ENCODE measurements at regions not wholly inside any gene's neighbourhood (a gene's known extent, or its start where the extent isn't known, plus 50 kb on each side); places are given as distances from the start of the nearest gene placed in this dataset.
A peak's percentile ranks its signal among the peaks of the same experiment; 100 is the strongest.

- H3K27me3 ChIP-seq: no peaks in the 10 kb centered on the region
- peaks cover 0 to 17% (median 5%) of the 10 kb centered on the region in 11 experiments; a peak in 4 of 22 replicates for H3K9me3 ChIP-seq (replicated peaks in 1 of 11)
- peak overlapping the region in 5 of 11 experiments; percentile 61 to 85 (median 80); a peak in 7 of 22 replicates for H3K27ac ChIP-seq
- no peaks in the 10 kb centered on the region; a peak in 1 of 22 replicates for H3K36me3 ChIP-seq
- peak overlapping the region in 9 of 11 experiments; percentile 63 to 91 (median 81); a peak in 16 of 22 replicates for H3K4me2 ChIP-seq
- peaks cover 53 to 95% (median 82%) of the 10 kb centered on the region in 10 experiments for H3K4me1 ChIP-seq
- H4K20me1 ChIP-seq: no peaks in the 10 kb centered on the region
- TF ChIP-seq Cebpa-rat (IDR thresholded peaks at IDR 0.05): no peak
- peak overlapping the region in 2 of 10 experiments; percentile 18 to 59; a peak in 2 of 20 replicates for H3K4me3 ChIP-seq
- H3K9ac ChIP-seq: peak overlapping the region in 2 of 11 experiments; percentile 2 to 79; a peak in 1 of 22 replicates
Measured at GRCh38 chr4:152070854-152071253, 310.0 kb upstream of the GATB start.

GRCh38 chr4:152068866-152069265 lies 308.1 kb upstream of the GATB start:
- TF ChIP-seq Cebpa-rat (IDR thresholded peaks at IDR 0.05): no peak
- Histone ChIP-seq H3K4me3 (no peak overlapping the region), H3K4me1 (peaks cover 54 to 95% (median 82%) of the 10 kb centered on the region in 10 experiments), H4K20me1 (no peaks in the 10 kb centered on the region), H3K27me3 (no peaks in the 10 kb centered on the region), H3K4me2 (peak overlapping the region in 9 of 11 experiments; percentile 17 to 91 (median 76); a peak in 11 of 22 replicates), H3K9me3 (replicated peaks in 1 of 11) (peaks cover 0 to 17% (median 5%) of the 10 kb centered on the region in 11 experiments; a peak in 5 of 22 replicates), H3K27ac (no peak overlapping the region), H3K36me3 (peaks cover 0 to 2% (median 0%) of the 10 kb centered on the region in 11 experiments; a peak in 1 of 22 replicates), H3K9ac (no peak overlapping the region)

GRCh38 chr4:152065545-152065944 lies 304.7 kb upstream of the GATB start:
- H4K20me1 ChIP-seq: no peaks in the 10 kb centered on the region
- H3K27me3 ChIP-seq: no peaks in the 10 kb centered on the region
- no peak overlapping the region for H3K4me3 ChIP-seq
- TF ChIP-seq Cebpa-rat (IDR thresholded peaks at IDR 0.05): no peak
- peaks cover 0 to 29% (median 12%) of the 10 kb centered on the region in 11 experiments; a peak in 12 of 22 replicates for H3K9me3 ChIP-seq (replicated peaks in 1 of 11)
- H3K9ac ChIP-seq: peak overlapping the region in 2 of 11 experiments; percentile 6 to 35; a peak in 2 of 22 replicates
- H3K27ac ChIP-seq: peak overlapping the region in 4 of 11 experiments; percentile 5 to 35 (median 10); a peak in 2 of 22 replicates
- H3K36me3 ChIP-seq: peaks cover 0 to 10% (median 0%) of the 10 kb centered on the region in 11 experiments; a peak in 2 of 22 replicates
- H3K4me2 ChIP-seq: peak overlapping the region; percentile 47 to 77 (median 65)
- H3K4me1 ChIP-seq: peaks cover 52 to 72% (median 61%) of the 10 kb centered on the region in 10 experiments

- H3K4me3 ChIP-seq: no peak overlapping the region
- peaks cover 44 to 64% (median 53%) of the 10 kb centered on the region in 10 experiments for H3K4me1 ChIP-seq
- peak overlapping the region in 3 of 11 experiments; percentile 5 to 35 (median 8); a peak in 1 of 22 replicates for H3K27ac ChIP-seq
- H3K27me3 ChIP-seq: no peaks in the 10 kb centered on the region
- H3K4me2 ChIP-seq: peak overlapping the region; percentile 47 to 77 (median 65)
- H3K9me3 ChIP-seq (replicated peaks in 1 of 11): peaks cover 0 to 33% (median 12%) of the 10 kb centered on the region in 11 experiments; a peak in 15 of 22 replicates
- no peak for TF ChIP-seq Cebpa-rat (IDR thresholded peaks at IDR 0.05)
- H3K9ac ChIP-seq: no peak overlapping the region
- H3K36me3 ChIP-seq: peaks cover 0 to 11% (median under 1%) of the 10 kb centered on the region in 11 experiments; a peak in 5 of 22 replicates
- no peaks in the 10 kb centered on the region for H4K20me1 ChIP-seq
Measured at GRCh38 chr4:152064753-152065152, 303.9 kb upstream of the GATB start.

GRCh38 chr4:152064282-152064681 lies 303.5 kb upstream of the GATB start:
- Histone ChIP-seq H4K20me1 (no peaks in the 10 kb centered on the region), H3K4me1 (peaks cover 39 to 60% (median 49%) of the 10 kb centered on the region in 10 experiments), H3K36me3 (peaks cover 0 to 16% (median 5%) of the 10 kb centered on the region in 11 experiments; a peak in 9 of 22 replicates), H3K4me2 (peak overlapping the region in 9 of 11 experiments; percentile 47 to 71 (median 63); a peak in 13 of 22 replicates), H3K9me3 (replicated peaks in 1 of 11) (peaks cover 0 to 37% (median 17%) of the 10 kb centered on the region in 11 experiments; a peak in 17 of 22 replicates), H3K9ac (no peak overlapping the region), H3K27ac (no peak overlapping the region), H3K4me3 (no peak overlapping the region), H3K27me3 (no peaks in the 10 kb centered on the region)
- no peak for TF ChIP-seq Cebpa-rat (IDR thresholded peaks at IDR 0.05)

GRCh38 chr4:152063621-152064240 lies 302.9 kb upstream of the GATB start:
- peak overlapping the region in 9 of 11 experiments; percentile 3 to 71 (median 68); a peak in 10 of 22 replicates for H3K4me2 ChIP-seq
- TF ChIP-seq Cebpa-rat (IDR thresholded peaks at IDR 0.05): no peak

GRCh38 chr4:152062936-152063620 lies 302.3 kb upstream of the GATB start:
- Histone ChIP-seq H3K4me1 (peaks cover 34 to 48% (median 43%) of the 10 kb centered on the region in 10 experiments), H3K4me3 (no peak overlapping the region), H3K4me2 (peak overlapping the region in 6 of 11 experiments; percentile 7 to 71 (median 48); a peak in 9 of 22 replicates), H4K20me1 (no peaks in the 10 kb centered on the region), H3K9me3 (replicated peaks in 1 of 11) (peaks cover 5 to 43% (median 27%) of the 10 kb centered on the region in 11 experiments), H3K27me3 (no peaks in the 10 kb centered on the region), H3K36me3 (peaks cover 0 to 28% (median 14%) of the 10 kb centered on the region in 11 experiments; a peak in 12 of 22 replicates), H3K27ac (peak overlapping the region in 3 of 11 experiments; percentile 28 to 53 (median 43); a peak in 5 of 22 replicates), H3K9ac (no peak overlapping the region)
- TF ChIP-seq Cebpa-rat (IDR thresholded peaks at IDR 0.05): no peak

More at GRCh38 chr4:152063621-152064240, 302.9 kb upstream of the GATB start:
- Histone ChIP-seq H3K9ac (no peak overlapping the region), H3K4me3 (no peak overlapping the region), H3K36me3 (peaks cover 0 to 21% (median 9%) of the 10 kb centered on the region in 11 experiments; a peak in 10 of 22 replicates), H4K20me1 (no peaks in the 10 kb centered on the region), H3K9me3 (replicated peaks in 1 of 11) (peaks cover 0 to 43% (median 22%) of the 10 kb centered on the region in 11 experiments; a peak in 17 of 22 replicates), H3K4me1 (peaks cover 34 to 54% (median 44%) of the 10 kb centered on the region in 10 experiments), H3K27ac (peak overlapping the region in 1 of 11 experiments; percentile 43; a peak in 1 of 22 replicates), H3K27me3 (no peaks in the 10 kb centered on the region)

- H3K9me3 ChIP-seq (replicated peaks in 1 of 11): peaks cover 32 to 59% (median 49%) of the 10 kb centered on the region in 11 experiments
- H3K27me3 ChIP-seq: no peaks in the 10 kb centered on the region
- no peak overlapping the region for H3K27ac ChIP-seq
- H3K4me2 ChIP-seq: no peak overlapping the region
- no peak overlapping the region for H3K9ac ChIP-seq
- H3K36me3 ChIP-seq: peaks cover 0 to 33% (median 17%) of the 10 kb centered on the region in 11 experiments; a peak in 13 of 22 replicates
- H3K4me3 ChIP-seq: no peak overlapping the region
- H3K4me1 ChIP-seq: peaks cover 19 to 40% (median 32%) of the 10 kb centered on the region in 10 experiments
- no peak for TF ChIP-seq Cebpa-rat (IDR thresholded peaks at IDR 0.05)
- H4K20me1 ChIP-seq: no peaks in the 10 kb centered on the region
Measured at GRCh38 chr4:152054731-152055130, 293.9 kb upstream of the GATB start.
